Astrocyte of the spinal cord (primary cell): ENCODE measurements at regions not wholly inside any gene's neighbourhood (a gene's known extent, or its start where the extent isn't known, plus 50 kb on each side); places are given as distances from the start of the nearest gene placed in this dataset.

ENCODE experiments used
- DNase-seq: peaks from one replicate; pipeline ENCODE4 v3.0.0; 2011; ENCODE audit warnings: low read depth, low spot score
- H3K4me3 ChIP-seq: 2 replicates; pipeline ENCODE4 v1.5.1; 2011; ENCODE audit warnings: low read depth, mild to moderate bottlenecking, low read length, moderate library complexity
- CTCF ChIP-seq: IDR thresholded peaks from 2 replicates; pipeline ENCODE4 v1.5.1; 2012; ENCODE audit warnings: low read depth, mild to moderate bottlenecking, low read length, inconsistent platforms
- in situ Hi-C: cut with HindIII; loops from 2 replicates; pipeline ENCODE4 v1.10.0; 2017; ENCODE audit warnings: low sequenced_read_pairs

DNA sequence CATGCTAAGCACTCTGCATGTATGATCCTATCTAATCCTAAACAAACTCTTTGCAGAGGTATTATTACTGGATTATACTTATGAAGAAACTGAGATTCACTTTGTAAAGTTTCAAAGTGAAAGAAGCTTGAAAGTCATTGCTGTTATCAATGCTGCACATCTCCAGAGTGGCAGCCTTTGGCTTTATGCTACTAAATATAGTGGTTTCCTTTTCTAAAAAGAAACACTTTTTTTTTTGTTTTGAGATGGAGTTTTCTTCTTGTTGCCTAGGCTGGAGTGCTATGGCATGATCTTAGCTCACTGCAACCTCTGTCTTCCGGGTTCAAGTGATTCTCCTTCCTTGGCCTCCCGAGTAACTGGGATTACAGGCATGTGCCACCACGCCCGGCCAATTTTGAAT lies 114.9 kb upstream of the RAB27B start:
- DNase-seq, result no peak
- in situ Hi-C loops, result no loop called here
- no peak overlapping the region for H3K4me3 ChIP-seq
- no peak for TF ChIP-seq CTCF

DNA sequence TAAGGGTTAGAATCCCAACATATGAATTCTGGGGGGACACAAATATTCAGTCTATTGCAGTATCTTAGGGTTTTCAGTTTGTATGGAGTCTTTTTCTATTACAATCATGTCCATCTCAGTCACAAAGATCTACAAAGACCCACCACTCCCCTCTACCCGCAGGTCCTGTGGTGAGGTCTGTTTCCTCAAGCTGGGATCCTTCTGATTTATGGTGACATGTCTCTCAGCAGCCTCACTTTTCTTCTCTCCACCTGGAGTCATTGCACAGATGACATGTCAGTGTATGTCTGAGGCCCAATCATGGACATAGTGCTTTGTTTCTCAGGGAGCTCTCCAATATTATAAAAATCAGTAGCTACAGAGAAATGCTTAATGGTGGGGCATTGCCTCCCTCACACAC lies 113.4 kb upstream of the RAB27B start:
- no peak overlapping the region for H3K4me3 ChIP-seq
- no peak for DNase-seq
- in situ Hi-C loops, result no loop called here
- TF ChIP-seq CTCF, result no peak

GRCh38 chr18:54716586-54716985 lies 111.7 kb upstream of the RAB27B start:
- DNase-seq, result no peak
- in situ Hi-C loops, result no loop called here
- no peak for TF ChIP-seq CTCF
- H3K4me3 ChIP-seq, result no peak overlapping the region

DNA sequence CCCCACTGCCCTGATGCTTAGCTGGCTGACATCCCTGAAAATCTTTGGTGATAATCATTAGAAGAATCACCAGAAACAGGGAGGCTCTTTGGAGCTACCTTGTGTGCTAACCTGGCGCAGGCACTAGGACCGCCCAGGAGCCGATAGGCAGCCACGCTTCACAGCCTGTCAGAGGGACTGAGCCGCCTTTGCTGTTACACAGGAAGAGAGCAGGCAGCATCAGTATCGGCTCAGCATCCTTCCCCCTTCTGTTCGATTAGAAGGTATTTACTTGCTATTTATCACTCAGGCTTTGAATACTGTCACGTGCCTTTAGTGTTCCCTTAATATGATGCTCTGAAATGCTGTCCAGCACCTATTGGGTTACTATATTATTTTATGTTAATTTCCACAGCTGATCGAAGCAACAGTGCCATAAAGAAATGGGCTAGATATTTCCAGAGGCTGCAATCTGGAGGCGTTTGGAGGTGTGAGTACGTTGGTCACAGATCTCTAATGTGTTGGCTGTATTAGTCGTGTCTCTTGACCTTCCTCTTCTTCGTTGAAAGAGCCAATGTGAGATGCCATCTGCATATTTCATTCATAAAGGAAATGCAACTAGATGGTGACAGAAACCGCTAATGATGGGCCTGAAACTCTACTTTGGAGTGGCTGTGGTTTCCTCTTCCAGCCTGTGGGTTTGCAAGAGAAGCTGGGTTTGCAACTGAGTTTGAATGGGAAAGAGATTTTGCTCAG lies 110.4 kb upstream of the RAB27B start:
- in situ Hi-C loops, result no loop called here
- DNase-seq, result peak; percentile 40
- TF ChIP-seq CTCF, result no peak
- H3K4me3 ChIP-seq, result peak overlapping the region; percentile 31

GRCh38 chr18:54718408-54718773 lies 109.9 kb upstream of the RAB27B start:
- no peak for DNase-seq
- in situ Hi-C loops, result no loop called here
- TF ChIP-seq CTCF, result no peak
- peak overlapping the region; percentile 31 for H3K4me3 ChIP-seq

DNA sequence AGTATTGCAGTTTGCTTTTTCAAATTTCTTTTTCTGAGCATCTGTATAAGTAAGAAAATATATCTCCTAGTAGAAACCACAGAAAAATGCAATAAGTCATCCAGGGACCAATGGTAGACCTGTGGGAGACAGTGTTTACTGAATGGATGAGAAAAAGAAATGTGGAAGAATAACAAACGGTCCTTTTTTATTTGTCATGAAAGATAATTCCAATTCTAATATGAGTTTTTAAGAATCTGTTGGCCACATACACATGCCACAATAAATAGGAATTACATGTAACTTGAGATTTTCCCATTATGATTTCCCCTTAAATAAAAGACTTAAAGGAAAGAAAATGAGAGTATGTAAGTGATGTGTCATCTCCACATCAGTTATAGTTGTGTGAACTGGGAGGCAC lies 107.7 kb upstream of the RAB27B start:
- in situ Hi-C loops, result no loop called here
- no peak for TF ChIP-seq CTCF
- H3K4me3 ChIP-seq, result no peak overlapping the region
- DNase-seq, result peak; percentile 52

DNA sequence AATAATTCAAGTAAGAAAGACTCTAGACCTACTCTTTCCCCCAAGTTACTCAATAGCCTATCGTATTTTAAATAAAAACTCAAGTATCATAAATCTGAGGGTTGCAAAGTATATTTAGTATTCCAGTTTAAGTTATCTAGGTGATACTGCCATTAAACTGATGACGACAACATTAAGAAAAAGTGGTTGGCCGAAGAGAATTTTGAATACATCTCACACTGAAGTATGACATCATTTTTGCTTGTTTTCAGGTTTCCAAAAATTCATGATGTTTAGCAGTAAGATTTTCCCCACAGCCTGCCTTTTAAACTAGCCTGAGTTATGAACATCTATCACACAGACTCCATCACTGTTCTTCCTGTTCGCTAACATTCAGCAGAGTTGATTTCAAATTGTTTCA lies 102.1 kb upstream of the RAB27B start:
- TF ChIP-seq CTCF, result no peak
- H3K4me3 ChIP-seq, result no peak overlapping the region
- DNase-seq, result no peak
- in situ Hi-C loops, result no loop called here
